ENCODE measurements at regions not wholly inside any gene's neighbourhood (a gene's known extent, or its start where the extent isn't known, plus 50 kb on each side); places are given as distances from the start of the nearest gene placed in this dataset.

GRCh38 chr5:144583541-144584449, 413.1 kb downstream of the KCTD16 start:
- TF ChIP-seq ZFP30 (CRISPR knock-in tag; IDR thresholded peaks at IDR 0.05) = no peak
- TF ChIP-seq CSDC2 (CRISPR knock-in tag; IDR thresholded peaks at IDR 0.05) = no peak
- TF ChIP-seq, protein P1, sequence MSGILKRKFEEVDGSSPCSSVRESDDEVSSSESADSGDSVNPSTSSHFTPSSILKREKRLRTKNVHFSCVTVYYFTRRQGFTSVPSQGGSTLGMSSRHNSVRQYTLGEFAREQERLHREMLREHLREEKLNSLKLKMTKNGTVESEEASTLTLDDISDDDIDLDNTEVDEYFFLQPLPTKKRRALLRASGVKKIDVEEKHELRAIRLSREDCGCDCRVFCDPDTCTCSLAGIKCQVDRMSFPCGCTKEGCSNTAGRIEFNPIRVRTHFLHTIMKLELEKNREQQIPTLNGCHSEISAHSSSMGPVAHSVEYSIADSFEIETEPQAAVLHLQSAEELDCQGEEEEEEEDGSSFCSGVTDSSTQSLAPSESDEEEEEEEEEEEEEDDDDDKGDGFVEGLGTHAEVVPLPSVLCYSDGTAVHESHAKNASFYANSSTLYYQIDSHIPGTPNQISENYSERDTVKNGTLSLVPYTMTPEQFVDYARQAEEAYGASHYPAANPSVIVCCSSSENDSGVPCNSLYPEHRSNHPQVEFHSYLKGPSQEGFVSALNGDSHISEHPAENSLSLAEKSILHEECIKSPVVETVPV (CRISPR knock-in tag; IDR thresholded peaks at IDR 0.05) = no peak
- no peak for TF ChIP-seq CREB5 (CRISPR knock-in tag; IDR thresholded peaks at IDR 0.05; ENCODE audit: low read depth)
- TF ChIP-seq ZC3H10 (CRISPR knock-in tag; IDR thresholded peaks at IDR 0.05) = no peak
- no peak for TF ChIP-seq RARB (CRISPR knock-in tag; IDR thresholded peaks at IDR 0.05)
- TF ChIP-seq TSHZ2 (CRISPR knock-in tag; IDR thresholded peaks at IDR 0.05) = no peak
- no peak for ATAC-seq

GRCh38 chr5:144582066-144582465, 411.4 kb downstream of the KCTD16 start:
- TF ChIP-seq ARNTL (CRISPR knock-in tag; IDR thresholded peaks at IDR 0.05; ENCODE audit: borderline replicate concordance, low read depth) (no peak), ESRRG (CRISPR knock-in tag; IDR thresholded peaks at IDR 0.05) (no peak), TOX (CRISPR knock-in tag; IDR thresholded peaks at IDR 0.05; ENCODE audit: borderline replicate concordance) (no peak)

DNA sequence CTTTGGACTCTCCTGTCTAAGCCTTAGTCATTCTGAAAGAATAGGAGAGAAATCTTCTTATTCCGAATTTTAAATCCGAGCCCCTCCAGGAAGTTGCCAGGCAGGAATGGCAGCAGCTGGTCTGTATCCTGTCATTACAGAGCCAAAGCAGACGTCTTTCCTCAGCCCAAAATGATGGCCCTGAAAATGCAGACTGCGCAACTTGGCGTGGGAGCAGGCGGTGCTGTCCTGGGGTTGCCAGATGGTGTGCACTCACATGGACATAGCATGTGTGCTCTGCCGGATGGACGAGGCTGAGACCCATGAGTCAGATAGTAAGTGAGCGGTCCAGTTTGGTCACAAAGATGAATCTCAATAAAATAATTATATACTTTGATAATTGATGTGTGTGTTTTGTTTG, 410.4 kb downstream of the KCTD16 start:
- no peak for TF ChIP-seq TCF4 (CRISPR knock-in tag; IDR thresholded peaks at IDR 0.05; ENCODE audit: borderline replicate concordance)
- TF ChIP-seq CSDC2 (CRISPR knock-in tag; IDR thresholded peaks at IDR 0.05) = no peak
- no peak for TF ChIP-seq ZC3H10 (CRISPR knock-in tag; IDR thresholded peaks at IDR 0.05)
- no peak for TF ChIP-seq ZFP30 (CRISPR knock-in tag; IDR thresholded peaks at IDR 0.05)
- TF ChIP-seq RARB (CRISPR knock-in tag; IDR thresholded peaks at IDR 0.05) = no peak
- no peak for TF ChIP-seq ZNF70 (CRISPR knock-in tag; IDR thresholded peaks at IDR 0.05)
- TF ChIP-seq, protein P2, sequence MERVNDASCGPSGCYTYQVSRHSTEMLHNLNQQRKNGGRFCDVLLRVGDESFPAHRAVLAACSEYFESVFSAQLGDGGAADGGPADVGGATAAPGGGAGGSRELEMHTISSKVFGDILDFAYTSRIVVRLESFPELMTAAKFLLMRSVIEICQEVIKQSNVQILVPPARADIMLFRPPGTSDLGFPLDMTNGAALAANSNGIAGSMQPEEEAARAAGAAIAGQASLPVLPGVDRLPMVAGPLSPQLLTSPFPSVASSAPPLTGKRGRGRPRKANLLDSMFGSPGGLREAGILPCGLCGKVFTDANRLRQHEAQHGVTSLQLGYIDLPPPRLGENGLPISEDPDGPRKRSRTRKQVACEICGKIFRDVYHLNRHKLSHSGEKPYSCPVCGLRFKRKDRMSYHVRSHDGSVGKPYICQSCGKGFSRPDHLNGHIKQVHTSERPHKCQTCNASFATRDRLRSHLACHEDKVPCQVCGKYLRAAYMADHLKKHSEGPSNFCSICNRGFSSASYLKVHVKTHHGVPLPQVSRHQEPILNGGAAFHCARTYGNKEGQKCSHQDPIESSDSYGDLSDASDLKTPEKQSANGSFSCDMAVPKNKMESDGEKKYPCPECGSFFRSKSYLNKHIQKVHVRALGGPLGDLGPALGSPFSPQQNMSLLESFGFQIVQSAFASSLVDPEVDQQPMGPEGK (CRISPR knock-in tag; IDR thresholded peaks at IDR 0.05; ENCODE audit: borderline replicate concordance) = no peak
- TF ChIP-seq ZNF8 (CRISPR knock-in tag; IDR thresholded peaks at IDR 0.05) = no peak
- no peak for TF ChIP-seq ISL1 (CRISPR knock-in tag; IDR thresholded peaks at IDR 0.05)
- no peak for TF ChIP-seq BACH2 (CRISPR knock-in tag; IDR thresholded peaks at IDR 0.05; ENCODE audit: borderline replicate concordance)
- no peak for TF ChIP-seq TOX (CRISPR knock-in tag; IDR thresholded peaks at IDR 0.05; ENCODE audit: borderline replicate concordance)
- no peak for TF ChIP-seq PPARA (CRISPR knock-in tag; IDR thresholded peaks at IDR 0.05; ENCODE audit: borderline replicate concordance)
- no peak for TF ChIP-seq ESRRG (CRISPR knock-in tag; IDR thresholded peaks at IDR 0.05)
- no peak for TF ChIP-seq POU6F1 (CRISPR knock-in tag; IDR thresholded peaks at IDR 0.05; ENCODE audit: borderline replicate concordance, low read depth)
- no peak for TF ChIP-seq CREB5 (CRISPR knock-in tag; IDR thresholded peaks at IDR 0.05; ENCODE audit: low read depth)
- no peak for TF ChIP-seq OSR1 (CRISPR knock-in tag; IDR thresholded peaks at IDR 0.05)
- no peak for TF ChIP-seq TSHZ2 (CRISPR knock-in tag; IDR thresholded peaks at IDR 0.05)
- no peak for TF ChIP-seq GLIS3 (CRISPR knock-in tag; IDR thresholded peaks at IDR 0.05)
- ATAC-seq = no peak

More at GRCh38 chr5:144582066-144582465, 411.4 kb downstream of the KCTD16 start:
- ATAC-seq = no peak
